CD4-positive, alpha-beta T cell (primary cell): ENCODE measurements at regions not wholly inside any gene's neighbourhood (a gene's known extent, or its start where the extent isn't known, plus 50 kb on each side); places are given as distances from the start of the nearest gene placed in this dataset.

Experiments
- ATAC-seq: fragments of 200-7000 bp; cut with Tn5 transposase; one replicate; pipeline ENCODE4 v1.10.0; 2022; ENCODE audit warnings: mild to moderate bottlenecking; ENCODE audit not compliant: poor library complexity
- CTCF ChIA-PET: fragments of 350-600 bp; sonication (Branson Sonifier 250); formaldehyde crosslinking; loops from one replicate; lab custom pipeline; 2021; ENCODE audit warnings: antibody characterized with exemption, inconsistent platforms; lab: Charles Lee
- POLR2A ChIA-PET: fragments of 350-600 bp; sonication (Branson Sonifier 250); formaldehyde crosslinking; loops from one replicate; lab custom pipeline; 2021; ENCODE audit warnings: antibody characterized with exemption, inconsistent platforms; lab: Charles Lee
- DNase-seq, 14 experiments: peaks; one replicate each; pipeline ENCODE4 v3.0.0-alpha.2; 2013 to 2020; ENCODE audit warnings: mixed read lengths in 2 of 14
- H3K27ac ChIP-seq, 2 donors: one replicate each; pipeline versions ENCODE4 v1.5.1 to v1.7.0; 2013; ENCODE audit warnings: low read length in 2 of 2, low read depth in 1 of 2, mild to moderate bottlenecking in 1 of 2
- H3K27me3 ChIP-seq, 2 experiments: 1 replicate in 1 of 2; 2 replicates in 1 of 2; pipeline versions ENCODE4 v1.6.1 to v1.7.0; 2013; ENCODE audit warnings: low read length in 2 of 2, control low read depth in 1 of 2, mild to moderate bottlenecking in 1 of 2, moderate library complexity in 1 of 2; ENCODE audit not compliant: insufficient read depth in 2 of 2, control insufficient read depth in 1 of 2
- H3K36me3 ChIP-seq: one replicate; pipeline ENCODE4 v1.6.1; 2013; ENCODE audit warnings: low read length, control low read depth; ENCODE audit not compliant: insufficient read depth
- H3K4me1 ChIP-seq: one replicate; pipeline ENCODE4 v1.6.1; 2013; ENCODE audit warnings: low read length, control low read depth; ENCODE audit not compliant: insufficient read depth
- H3K4me3 ChIP-seq: one replicate; pipeline ENCODE4 v1.5.1; 2013; ENCODE audit warnings: mild to moderate bottlenecking, low read length, moderate library complexity
- H3K9me3 ChIP-seq, 2 experiments: 1 replicate in 1 of 2; 2 replicates in 1 of 2; pipeline versions ENCODE4 v1.6.1 to v1.7.0; 2013; ENCODE audit warnings: low read length in 2 of 2, mild to moderate bottlenecking in 2 of 2, control low read depth in 1 of 2, moderate library complexity in 1 of 2; ENCODE audit not compliant: control insufficient read depth in 1 of 2, insufficient read depth in 1 of 2
- H3K27ac Mint-ChIP-seq: one replicate; pipeline ENCODE4 v1.8.0; 2020; ENCODE audit warnings: mixed read lengths
- H3K27me3 Mint-ChIP-seq: one replicate; pipeline ENCODE4 v1.8.0; 2021; ENCODE audit warnings: mixed read lengths
- H3K36me3 Mint-ChIP-seq: one replicate; pipeline ENCODE4 v1.8.0; 2021; ENCODE audit warnings: low read depth, mixed read lengths
- H3K4me1 Mint-ChIP-seq: one replicate; pipeline ENCODE4 v1.8.0; 2021; ENCODE audit warnings: low read depth, mixed read lengths
- H3K4me3 Mint-ChIP-seq: one replicate; pipeline ENCODE4 v1.8.0; 2020; ENCODE audit warnings: mild to moderate bottlenecking, mixed read lengths
- H3K9me3 Mint-ChIP-seq: one replicate; pipeline ENCODE4 v1.8.0; 2020; ENCODE audit warnings: mixed read lengths
- intact Hi-C, 2 experiments: fragments of 100-400 bp; cut with DNase I in 1 of 2; cut with micrococcal nuclease in 1 of 2; formaldehyde crosslinking; loops; one replicate each; pipeline versions ENCODE4 v1.15.1 to v1.9.0; 2023 to 2025; cut with DNase I, micrococcal nuclease
- TF ChIP-seq, protein P1 (sequence below): fragments of 200-600 bp; IDR thresholded peaks from one replicate; pipeline ENCODE4 v1.8.0; 2022; ENCODE audit warnings: antibody characterized with exemption, mild to moderate bottlenecking

DNA sequence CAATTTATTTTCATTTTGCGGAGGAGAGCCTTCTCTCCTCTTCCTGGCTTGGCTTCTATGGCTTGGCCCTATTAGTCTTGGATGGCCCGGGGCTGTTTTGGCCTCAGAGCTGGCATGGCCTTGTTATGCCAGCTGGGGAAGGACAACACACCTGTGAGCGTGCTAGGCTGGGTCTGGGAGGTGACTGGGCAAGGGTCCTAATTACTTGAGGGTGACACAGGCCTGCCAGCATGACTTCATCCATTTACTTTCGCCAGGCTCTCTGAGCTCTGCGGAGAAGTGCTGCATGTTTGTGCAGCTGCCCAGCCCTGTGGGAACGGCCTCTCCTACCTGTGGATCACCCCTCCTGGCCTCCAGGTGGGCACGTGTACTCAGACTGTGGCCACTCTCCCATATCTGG is 153.6 kb downstream of the SNX19 start:
- Histone ChIP-seq H3K4me1 (no peaks in the 10 kb centered on the region), H3K27ac (no peak overlapping the region), H3K36me3 (no peaks in the 10 kb centered on the region), H3K9me3 (peaks cover 0 to 3% of the 10 kb centered on the region in 2 experiments), H3K27me3 (no peaks in the 10 kb centered on the region), H3K4me3 (no peak overlapping the region)
- DNase-seq: no peak
- no peaks in the 10 kb centered on the region for H3K36me3 Mint-ChIP-seq
- POLR2A ChIA-PET: no interaction called here
- no peak overlapping the region for H3K4me3 Mint-ChIP-seq
- TF ChIP-seq, protein P1, sequence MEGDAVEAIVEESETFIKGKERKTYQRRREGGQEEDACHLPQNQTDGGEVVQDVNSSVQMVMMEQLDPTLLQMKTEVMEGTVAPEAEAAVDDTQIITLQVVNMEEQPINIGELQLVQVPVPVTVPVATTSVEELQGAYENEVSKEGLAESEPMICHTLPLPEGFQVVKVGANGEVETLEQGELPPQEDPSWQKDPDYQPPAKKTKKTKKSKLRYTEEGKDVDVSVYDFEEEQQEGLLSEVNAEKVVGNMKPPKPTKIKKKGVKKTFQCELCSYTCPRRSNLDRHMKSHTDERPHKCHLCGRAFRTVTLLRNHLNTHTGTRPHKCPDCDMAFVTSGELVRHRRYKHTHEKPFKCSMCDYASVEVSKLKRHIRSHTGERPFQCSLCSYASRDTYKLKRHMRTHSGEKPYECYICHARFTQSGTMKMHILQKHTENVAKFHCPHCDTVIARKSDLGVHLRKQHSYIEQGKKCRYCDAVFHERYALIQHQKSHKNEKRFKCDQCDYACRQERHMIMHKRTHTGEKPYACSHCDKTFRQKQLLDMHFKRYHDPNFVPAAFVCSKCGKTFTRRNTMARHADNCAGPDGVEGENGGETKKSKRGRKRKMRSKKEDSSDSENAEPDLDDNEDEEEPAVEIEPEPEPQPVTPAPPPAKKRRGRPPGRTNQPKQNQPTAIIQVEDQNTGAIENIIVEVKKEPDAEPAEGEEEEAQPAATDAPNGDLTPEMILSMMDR: no peak
- intact Hi-C loops: no loop called here
- no peak for ATAC-seq
- peaks cover 6% of the 10 kb centered on the region for H3K27me3 Mint-ChIP-seq
- H3K4me1 Mint-ChIP-seq: no peaks in the 10 kb centered on the region
- H3K9me3 Mint-ChIP-seq: no peaks in the 10 kb centered on the region
- H3K27ac Mint-ChIP-seq: no peak overlapping the region
- CTCF ChIA-PET: no interaction called here

DNA sequence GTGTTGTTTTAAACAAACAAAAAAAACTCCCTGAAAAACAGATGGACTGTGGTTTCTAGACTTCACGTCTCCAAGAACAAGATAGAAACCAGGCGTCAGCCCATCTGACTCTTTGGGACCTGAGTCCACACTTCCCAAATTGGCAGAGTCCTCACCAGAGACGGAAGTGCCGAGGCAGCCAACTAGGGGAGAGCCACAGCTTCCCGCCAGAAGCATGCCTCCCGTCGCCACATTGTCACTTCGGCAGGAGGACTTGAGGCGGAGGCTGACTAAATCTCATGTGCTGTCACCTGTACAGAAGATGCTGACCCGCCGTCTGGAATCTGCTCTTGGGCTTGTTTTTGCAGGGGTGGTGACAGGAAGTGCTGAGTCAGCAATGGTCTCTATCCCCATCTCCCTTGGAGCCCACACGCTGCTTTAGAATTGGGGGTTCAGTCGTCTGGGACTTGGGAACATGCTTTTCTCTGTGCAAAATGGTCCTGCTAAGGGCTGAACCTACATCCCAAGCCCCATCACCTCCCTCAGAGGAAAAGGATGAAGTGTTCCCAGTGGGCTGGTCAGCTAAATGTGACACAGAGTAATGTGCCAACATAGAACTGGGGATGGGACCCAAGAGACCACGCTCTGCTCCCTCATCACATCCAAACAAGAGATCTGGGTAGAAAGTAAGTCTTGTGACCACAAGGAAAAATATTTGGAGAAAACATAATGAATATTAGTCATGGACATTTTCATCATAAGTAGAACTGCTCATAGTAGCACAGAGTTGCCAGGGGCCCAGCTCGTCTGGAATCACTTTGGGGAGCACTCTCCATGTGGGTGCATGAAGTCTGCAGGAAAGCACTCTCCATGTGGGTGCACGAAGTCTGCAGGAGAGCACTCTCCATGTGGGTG is 152.9 kb downstream of the SNX19 start:
- TF ChIP-seq, protein P1: no peak
- Histone ChIP-seq H3K27me3 (no peaks in the 10 kb centered on the region), H3K4me1 (no peaks in the 10 kb centered on the region), H3K36me3 (no peaks in the 10 kb centered on the region), H3K9me3 (peaks cover 0 to 3% of the 10 kb centered on the region in 2 experiments), H3K27ac (no peak overlapping the region), H3K4me3 (no peak overlapping the region)
- no peaks in the 10 kb centered on the region for H3K4me1 Mint-ChIP-seq
- intact Hi-C loops: no loop called here
- DNase-seq (no peak), ATAC-seq (no peak)
- POLR2A ChIA-PET: no interaction called here
- H3K9me3 Mint-ChIP-seq: no peaks in the 10 kb centered on the region
- H3K36me3 Mint-ChIP-seq: no peaks in the 10 kb centered on the region
- no peak overlapping the region for H3K4me3 Mint-ChIP-seq
- no peak overlapping the region for H3K27ac Mint-ChIP-seq
- peaks cover 6% of the 10 kb centered on the region for H3K27me3 Mint-ChIP-seq
- CTCF ChIA-PET: no interaction called here

DNA sequence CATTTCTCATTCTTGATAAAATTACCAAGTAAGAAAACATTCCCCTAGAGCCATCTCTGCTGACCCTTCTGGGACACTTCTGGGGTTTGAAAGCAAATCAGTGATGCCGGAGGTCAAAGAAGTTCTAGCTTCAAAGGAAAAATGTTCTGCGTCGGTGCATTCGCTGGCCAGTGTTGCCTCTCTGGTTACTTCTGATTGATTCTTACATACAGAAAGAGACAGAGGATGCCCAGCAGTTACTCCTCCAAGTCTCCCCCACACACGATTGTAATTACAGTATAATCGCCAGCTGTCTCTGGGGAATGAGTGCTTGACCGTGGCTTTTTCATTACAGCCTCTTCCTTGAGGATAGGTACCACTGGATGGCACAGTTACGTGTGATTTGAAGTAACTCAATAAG is 150.9 kb downstream of the SNX19 start:
- H3K4me3 Mint-ChIP-seq: no peak overlapping the region
- Histone ChIP-seq H3K27me3 (no peaks in the 10 kb centered on the region), H3K36me3 (no peaks in the 10 kb centered on the region), H3K9me3 (peaks cover 0 to 3% of the 10 kb centered on the region in 2 experiments), H3K27ac (no peak overlapping the region), H3K4me1 (no peaks in the 10 kb centered on the region), H3K4me3 (no peak overlapping the region)
- TF ChIP-seq, protein P1: no peak
- intact Hi-C loops: no loop called here
- no peaks in the 10 kb centered on the region for H3K36me3 Mint-ChIP-seq
- ChIA-PET CTCF (no interaction called here), POLR2A (no interaction called here)
- no peaks in the 10 kb centered on the region for H3K4me1 Mint-ChIP-seq
- H3K27me3 Mint-ChIP-seq: peaks cover 6% of the 10 kb centered on the region
- ATAC-seq: no peak
- no peak for DNase-seq
- H3K27ac Mint-ChIP-seq: no peak overlapping the region
- H3K9me3 Mint-ChIP-seq: no peaks in the 10 kb centered on the region
